ENCODE measurements at regions not wholly inside any gene's neighbourhood (a gene's known extent, or its start where the extent isn't known, plus 50 kb on each side); places are given as distances from the start of the nearest gene placed in this dataset.

GRCh38 chr4:19645589-19645988 lies 606.1 kb upstream of the SLIT2 start:
- no peak for TF ChIP-seq CTCF (IDR thresholded peaks at IDR 0.05)
- TF ChIP-seq POLR2A (IDR thresholded peaks at IDR 0.05) = no peak

Data from testis (tissue), 2 donors.